ENCODE measurements at regions not wholly inside any gene's neighbourhood (a gene's known extent, or its start where the extent isn't known, plus 50 kb on each side); places are given as distances from the start of the nearest gene placed in this dataset.
A peak's percentile ranks its signal among the peaks of the same experiment; 100 is the strongest.

GRCh38 chr12:22808860-22809259 is 183.9 kb downstream of the ETNK1 start:
- no peaks in the 10 kb centered on the region for H3K79me1 ChIP-seq (replicated peaks; ENCODE audit: low read length, poor library complexity, severe bottlenecking)
- no peak overlapping the region for H3K18ac ChIP-seq (ENCODE audit: low read depth in 1 of 2, low read length in 2 of 2)
- no peak overlapping the region for H4K91ac ChIP-seq (ENCODE audit: low read length)
- no peak overlapping the region for H4K8ac ChIP-seq (ENCODE audit: low read length)
- H3K9ac ChIP-seq (ENCODE audit: low read length), result no peak overlapping the region
- H2BK12ac ChIP-seq (ENCODE audit: low read length in 2 of 2), result no peak overlapping the region
- WGBS, result 98% methylated on average over 2 of the region's 2 CpGs
- H3K4ac ChIP-seq (ENCODE audit: low read depth in 1 of 2, low read length in 2 of 2), result no peak overlapping the region
- H3K4me1 ChIP-seq (ENCODE audit: control insufficient read depth, insufficient read depth, low read depth, low read length), result peaks cover 5% of the 10 kb centered on the region
- no peak overlapping the region for H2BK15ac ChIP-seq (ENCODE audit: low read depth, poor library complexity, severe bottlenecking)
- H2BK120ac ChIP-seq (ENCODE audit: low read depth, low read length), result no peak overlapping the region
- H3K27me3 ChIP-seq (ENCODE audit: control insufficient read depth in 1 of 2, insufficient read depth in 1 of 2, low read length in 2 of 2), result no peaks in the 10 kb centered on the region
- H3K27ac ChIP-seq (ENCODE audit: low read length, poor library complexity, severe bottlenecking), result no peak overlapping the region
- H3K14ac ChIP-seq (ENCODE audit: low read length in 2 of 2), result no peak overlapping the region
- H2AK5ac ChIP-seq (ENCODE audit: low read length, severe bottlenecking), result no peak overlapping the region
- H3K4me2 ChIP-seq (ENCODE audit: low read length, poor library complexity, severe bottlenecking), result no peak overlapping the region
- no peak for DNase-seq
- H2AFZ ChIP-seq (ENCODE audit: low read depth, low read length), result no peak overlapping the region
- no peak overlapping the region for H3K4me3 ChIP-seq (ENCODE audit: insufficient read depth in 1 of 2, low read depth in 1 of 2, low read length in 2 of 2)
- no peaks in the 10 kb centered on the region for H3K36me3 ChIP-seq (ENCODE audit: control insufficient read depth in 1 of 2, insufficient read depth in 2 of 2, low read depth in 1 of 2, low read length in 2 of 2)
- no peak overlapping the region for H3K23ac ChIP-seq (ENCODE audit: low read length in 2 of 2)
- no peak overlapping the region for H2BK5ac ChIP-seq (ENCODE audit: low read depth, low read length, poor library complexity, severe bottlenecking)
- no peaks in the 10 kb centered on the region for H3K9me3 ChIP-seq (ENCODE audit: control insufficient read depth, low read length)

DNA sequence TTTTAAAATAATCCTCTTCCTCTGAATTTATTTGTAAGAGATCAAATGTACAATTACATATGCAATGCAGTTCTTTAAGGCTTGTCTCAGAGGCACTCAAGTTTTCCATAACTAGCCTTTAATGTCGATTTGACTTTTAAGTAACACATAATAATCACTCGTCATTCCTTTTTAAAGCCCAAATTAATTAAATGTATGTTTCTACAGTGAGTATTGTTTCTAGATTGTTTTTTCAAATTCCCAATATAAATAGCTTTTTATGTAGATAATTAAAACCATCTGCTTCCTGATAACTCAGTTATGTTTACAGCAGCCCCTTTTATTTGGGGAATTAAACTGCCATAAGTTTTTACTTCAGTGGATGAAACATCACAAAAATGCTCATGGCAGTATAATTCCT is 185.1 kb downstream of the ETNK1 start:
- H3K4me2 ChIP-seq (ENCODE audit: low read length, poor library complexity, severe bottlenecking), result no peak overlapping the region
- H3K27ac ChIP-seq (ENCODE audit: low read length, poor library complexity, severe bottlenecking), result no peak overlapping the region
- H2BK5ac ChIP-seq (ENCODE audit: low read depth, low read length, poor library complexity, severe bottlenecking), result no peak overlapping the region
- H4K8ac ChIP-seq (ENCODE audit: low read length), result no peak overlapping the region
- no peak overlapping the region for H3K4me3 ChIP-seq (ENCODE audit: insufficient read depth in 1 of 2, low read depth in 1 of 2, low read length in 2 of 2)
- no peaks in the 10 kb centered on the region for H3K27me3 ChIP-seq (ENCODE audit: control insufficient read depth in 1 of 2, insufficient read depth in 1 of 2, low read length in 2 of 2)
- H2AFZ ChIP-seq (ENCODE audit: low read depth, low read length), result no peak overlapping the region
- no CpG with 5 or more reads among the region's 2 CpGs for WGBS
- H3K4me1 ChIP-seq (ENCODE audit: control insufficient read depth, insufficient read depth, low read depth, low read length), result peaks cover 3% of the 10 kb centered on the region
- no peak overlapping the region for H2AK5ac ChIP-seq (ENCODE audit: low read length, severe bottlenecking)
- H2BK120ac ChIP-seq (ENCODE audit: low read depth, low read length), result no peak overlapping the region
- DNase-seq, result no peak
- no peak overlapping the region for H3K9ac ChIP-seq (ENCODE audit: low read length)
- no peak overlapping the region for H2BK15ac ChIP-seq (ENCODE audit: low read depth, poor library complexity, severe bottlenecking)
- no peak overlapping the region for H3K4ac ChIP-seq (ENCODE audit: low read depth in 1 of 2, low read length in 2 of 2)
- no peak overlapping the region for H3K23ac ChIP-seq (ENCODE audit: low read length in 2 of 2)
- no peaks in the 10 kb centered on the region for H3K9me3 ChIP-seq (ENCODE audit: control insufficient read depth, low read length)
- H3K79me1 ChIP-seq (replicated peaks; ENCODE audit: low read length, poor library complexity, severe bottlenecking), result no peaks in the 10 kb centered on the region
- no peak overlapping the region for H2BK12ac ChIP-seq (ENCODE audit: low read length in 2 of 2)
- no peak overlapping the region for H4K91ac ChIP-seq (ENCODE audit: low read length)
- no peak overlapping the region for H3K14ac ChIP-seq (ENCODE audit: low read length in 2 of 2)
- no peak overlapping the region for H3K18ac ChIP-seq (ENCODE audit: low read depth in 1 of 2, low read length in 2 of 2)
- H3K36me3 ChIP-seq (ENCODE audit: control insufficient read depth in 1 of 2, insufficient read depth in 2 of 2, low read depth in 1 of 2, low read length in 2 of 2), result no peaks in the 10 kb centered on the region

- H2BK15ac ChIP-seq (ENCODE audit: low read depth, poor library complexity, severe bottlenecking), result no peak overlapping the region
- no peak overlapping the region for H3K14ac ChIP-seq (ENCODE audit: low read length in 2 of 2)
- H2AFZ ChIP-seq (ENCODE audit: low read depth, low read length), result no peak overlapping the region
- no peak for DNase-seq
- peak overlapping the region in 1 of 2 experiments; percentile 9 for H3K23ac ChIP-seq (ENCODE audit: low read length in 2 of 2)
- H2BK120ac ChIP-seq (ENCODE audit: low read depth, low read length), result no peak overlapping the region
- H2BK5ac ChIP-seq (ENCODE audit: low read depth, low read length, poor library complexity, severe bottlenecking), result no peak overlapping the region
- H3K36me3 ChIP-seq (ENCODE audit: control insufficient read depth in 1 of 2, insufficient read depth in 2 of 2, low read depth in 1 of 2, low read length in 2 of 2), result no peaks in the 10 kb centered on the region
- H3K27ac ChIP-seq (ENCODE audit: low read length, poor library complexity, severe bottlenecking), result no peak overlapping the region
- H3K4ac ChIP-seq (ENCODE audit: low read depth in 1 of 2, low read length in 2 of 2), result no peak overlapping the region
- H3K4me3 ChIP-seq (ENCODE audit: insufficient read depth in 1 of 2, low read depth in 1 of 2, low read length in 2 of 2), result no peak overlapping the region
- H4K91ac ChIP-seq (ENCODE audit: low read length), result no peak overlapping the region
- no peaks in the 10 kb centered on the region for H3K9me3 ChIP-seq (ENCODE audit: control insufficient read depth, low read length)
- peak overlapping the region in 1 of 2 experiments; percentile 33 for H3K18ac ChIP-seq (ENCODE audit: low read depth in 1 of 2, low read length in 2 of 2)
- H2AK5ac ChIP-seq (ENCODE audit: low read length, severe bottlenecking), result peak overlapping the region; percentile 64
- H2BK12ac ChIP-seq (ENCODE audit: low read length in 2 of 2), result no peak overlapping the region
- no peaks in the 10 kb centered on the region for H3K79me1 ChIP-seq (replicated peaks; ENCODE audit: low read length, poor library complexity, severe bottlenecking)
- no peak overlapping the region for H4K8ac ChIP-seq (ENCODE audit: low read length)
- peaks cover 3% of the 10 kb centered on the region for H3K4me1 ChIP-seq (ENCODE audit: control insufficient read depth, insufficient read depth, low read depth, low read length)
- no peaks in the 10 kb centered on the region for H3K27me3 ChIP-seq (ENCODE audit: control insufficient read depth in 1 of 2, insufficient read depth in 1 of 2, low read length in 2 of 2)
- H3K4me2 ChIP-seq (ENCODE audit: low read length, poor library complexity, severe bottlenecking), result no peak overlapping the region
- no peak overlapping the region for H3K9ac ChIP-seq (ENCODE audit: low read length)
- 95% methylated on average over 3 of the region's 5 CpGs for WGBS
Measured at GRCh38 chr12:22812531-22812930, 187.6 kb downstream of the ETNK1 start.

- Histone ChIP-seq H2AK5ac (ENCODE audit: low read length, severe bottlenecking) (no peak overlapping the region), H3K36me3 (ENCODE audit: control insufficient read depth in 1 of 2, insufficient read depth in 2 of 2, low read depth in 1 of 2, low read length in 2 of 2) (no peaks in the 10 kb centered on the region), H4K91ac (ENCODE audit: low read length) (no peak overlapping the region), H3K18ac (ENCODE audit: low read depth in 1 of 2, low read length in 2 of 2) (no peak overlapping the region), H3K14ac (ENCODE audit: low read length in 2 of 2) (no peak overlapping the region), H4K8ac (ENCODE audit: low read length) (no peak overlapping the region), H2BK15ac (ENCODE audit: low read depth, poor library complexity, severe bottlenecking) (no peak overlapping the region), H3K4ac (ENCODE audit: low read depth in 1 of 2, low read length in 2 of 2) (no peak overlapping the region), H3K4me3 (ENCODE audit: insufficient read depth in 1 of 2, low read depth in 1 of 2, low read length in 2 of 2) (peak overlapping the region in 1 of 2 experiments; percentile 11), H3K4me2 (ENCODE audit: low read length, poor library complexity, severe bottlenecking) (no peak overlapping the region), H3K27me3 (ENCODE audit: control insufficient read depth in 1 of 2, insufficient read depth in 1 of 2, low read length in 2 of 2) (no peaks in the 10 kb centered on the region), H3K4me1 (ENCODE audit: control insufficient read depth, insufficient read depth, low read depth, low read length) (no peaks in the 10 kb centered on the region), H3K9me3 (ENCODE audit: control insufficient read depth, low read length) (peaks cover 8% of the 10 kb centered on the region), H3K23ac (ENCODE audit: low read length in 2 of 2) (no peak overlapping the region), H2BK120ac (ENCODE audit: low read depth, low read length) (no peak overlapping the region), H2BK12ac (ENCODE audit: low read length in 2 of 2) (no peak overlapping the region), H2BK5ac (ENCODE audit: low read depth, low read length, poor library complexity, severe bottlenecking) (no peak overlapping the region), H3K27ac (ENCODE audit: low read length, poor library complexity, severe bottlenecking) (peak overlapping the region; percentile 44), H3K79me1 (replicated peaks; ENCODE audit: low read length, poor library complexity, severe bottlenecking) (no peaks in the 10 kb centered on the region), H2AFZ (ENCODE audit: low read depth, low read length) (no peak overlapping the region), H3K9ac (ENCODE audit: low read length) (no peak overlapping the region)
- peak; percentile 43 for DNase-seq
- WGBS, result 75% methylated on average over 4 of the region's 4 CpGs
Measured at GRCh38 chr12:22821985-22822384, 197.0 kb downstream of the ETNK1 start.

Data from mesenchymal stem cell (in vitro differentiated cells and primary cell).